HEK293 (cell line): ENCODE measurements at regions not wholly inside any gene's neighbourhood (a gene's known extent, or its start where the extent isn't known, plus 50 kb on each side); places are given as distances from the start of the nearest gene placed in this dataset.

Experiments used
- TRIM28 ChIP-seq: IDR thresholded peaks from 2 replicates; pipeline ENCODE4 v1.6.1; 2011; ENCODE audit warnings: low read length, control low read depth, borderline replicate concordance
- ZNF138 ChIP-seq: fragments of 450-650 bp; formaldehyde crosslinking; IDR thresholded peaks from 2 replicates; pipeline ENCODE4 v1.5.1; 2016; ENCODE audit warnings: missing biosample characterization, missing genetic modification characterization, borderline replicate concordance
- ZNF221 ChIP-seq: fragments of 450-650 bp; formaldehyde crosslinking; IDR thresholded peaks from 2 replicates; pipeline ENCODE4 v1.5.1; 2017; ENCODE audit warnings: missing biosample characterization, missing genetic modification characterization, borderline replicate concordance
- ZNF416 ChIP-seq: fragments of 450-650 bp; formaldehyde crosslinking; IDR thresholded peaks from 2 replicates; pipeline ENCODE4 v1.5.1; 2016; ENCODE audit warnings: missing biosample characterization, missing genetic modification characterization
- TF ChIP-seq, protein P1 (sequence below): fragments of 450-650 bp; formaldehyde crosslinking; IDR thresholded peaks from 2 replicates; pipeline ENCODE4 v1.5.1; 2016; ENCODE audit warnings: missing biosample characterization, missing genetic modification characterization
- TF ChIP-seq, protein P2 (sequence below): IDR thresholded peaks from 2 replicates; pipeline ENCODE4 v1.6.1; 2011; ENCODE audit warnings: mild to moderate bottlenecking, low read depth, low read length, borderline replicate concordance
- TF ChIP-seq, protein P3 (sequence below): fragments of 450-650 bp; formaldehyde crosslinking; IDR thresholded peaks from 2 replicates; pipeline ENCODE4 v1.5.1; 2016; ENCODE audit warnings: missing biosample characterization, missing genetic modification characterization, borderline replicate concordance
- TF ChIP-seq, protein P4 (sequence below): fragments of 450-650 bp; formaldehyde crosslinking; IDR thresholded peaks from 2 replicates; pipeline ENCODE4 v1.5.1; 2016; ENCODE audit warnings: missing biosample characterization, missing genetic modification characterization
- TF ChIP-seq, protein P5 (sequence below): fragments of 450-650 bp; formaldehyde crosslinking; IDR thresholded peaks from 2 replicates; pipeline ENCODE4 v1.5.1; 2016; ENCODE audit warnings: missing biosample characterization, missing genetic modification characterization

DNA sequence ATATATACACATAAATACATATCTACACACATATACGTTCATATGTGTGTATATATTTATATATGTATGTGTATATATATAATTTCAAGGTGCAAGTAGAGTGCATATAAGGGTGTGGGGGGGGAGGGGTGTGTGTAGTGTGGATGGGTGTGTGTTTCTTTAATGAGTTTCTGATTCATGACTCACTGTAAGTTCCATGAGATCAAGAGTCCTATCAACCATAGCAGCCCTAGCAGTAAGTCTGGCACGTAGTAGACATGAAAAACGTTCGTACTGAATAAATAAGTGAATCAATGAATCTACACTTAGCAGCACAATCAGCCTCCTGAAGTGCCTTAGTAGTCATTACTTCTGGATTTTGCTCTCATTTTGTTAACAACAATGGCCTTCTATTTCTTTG lies 61.9 kb upstream of the KRTAP11-1 start:
- TF ChIP-seq, protein P1, sequence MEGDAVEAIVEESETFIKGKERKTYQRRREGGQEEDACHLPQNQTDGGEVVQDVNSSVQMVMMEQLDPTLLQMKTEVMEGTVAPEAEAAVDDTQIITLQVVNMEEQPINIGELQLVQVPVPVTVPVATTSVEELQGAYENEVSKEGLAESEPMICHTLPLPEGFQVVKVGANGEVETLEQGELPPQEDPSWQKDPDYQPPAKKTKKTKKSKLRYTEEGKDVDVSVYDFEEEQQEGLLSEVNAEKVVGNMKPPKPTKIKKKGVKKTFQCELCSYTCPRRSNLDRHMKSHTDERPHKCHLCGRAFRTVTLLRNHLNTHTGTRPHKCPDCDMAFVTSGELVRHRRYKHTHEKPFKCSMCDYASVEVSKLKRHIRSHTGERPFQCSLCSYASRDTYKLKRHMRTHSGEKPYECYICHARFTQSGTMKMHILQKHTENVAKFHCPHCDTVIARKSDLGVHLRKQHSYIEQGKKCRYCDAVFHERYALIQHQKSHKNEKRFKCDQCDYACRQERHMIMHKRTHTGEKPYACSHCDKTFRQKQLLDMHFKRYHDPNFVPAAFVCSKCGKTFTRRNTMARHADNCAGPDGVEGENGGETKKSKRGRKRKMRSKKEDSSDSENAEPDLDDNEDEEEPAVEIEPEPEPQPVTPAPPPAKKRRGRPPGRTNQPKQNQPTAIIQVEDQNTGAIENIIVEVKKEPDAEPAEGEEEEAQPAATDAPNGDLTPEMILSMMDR (tag by site-specific recombination), result no peak
- TF ChIP-seq ZNF221 (tag by site-specific recombination) (no peak), TRIM28 (no peak), ZNF138 (tag by site-specific recombination) (no peak), ZNF416 (no peak)
- TF ChIP-seq, protein P2, sequence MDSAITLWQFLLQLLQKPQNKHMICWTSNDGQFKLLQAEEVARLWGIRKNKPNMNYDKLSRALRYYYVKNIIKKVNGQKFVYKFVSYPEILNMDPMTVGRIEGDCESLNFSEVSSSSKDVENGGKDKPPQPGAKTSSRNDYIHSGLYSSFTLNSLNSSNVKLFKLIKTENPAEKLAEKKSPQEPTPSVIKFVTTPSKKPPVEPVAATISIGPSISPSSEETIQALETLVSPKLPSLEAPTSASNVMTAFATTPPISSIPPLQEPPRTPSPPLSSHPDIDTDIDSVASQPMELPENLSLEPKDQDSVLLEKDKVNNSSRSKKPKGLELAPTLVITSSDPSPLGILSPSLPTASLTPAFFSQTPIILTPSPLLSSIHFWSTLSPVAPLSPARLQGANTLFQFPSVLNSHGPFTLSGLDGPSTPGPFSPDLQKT, result no peak
- TF ChIP-seq, protein P3, sequence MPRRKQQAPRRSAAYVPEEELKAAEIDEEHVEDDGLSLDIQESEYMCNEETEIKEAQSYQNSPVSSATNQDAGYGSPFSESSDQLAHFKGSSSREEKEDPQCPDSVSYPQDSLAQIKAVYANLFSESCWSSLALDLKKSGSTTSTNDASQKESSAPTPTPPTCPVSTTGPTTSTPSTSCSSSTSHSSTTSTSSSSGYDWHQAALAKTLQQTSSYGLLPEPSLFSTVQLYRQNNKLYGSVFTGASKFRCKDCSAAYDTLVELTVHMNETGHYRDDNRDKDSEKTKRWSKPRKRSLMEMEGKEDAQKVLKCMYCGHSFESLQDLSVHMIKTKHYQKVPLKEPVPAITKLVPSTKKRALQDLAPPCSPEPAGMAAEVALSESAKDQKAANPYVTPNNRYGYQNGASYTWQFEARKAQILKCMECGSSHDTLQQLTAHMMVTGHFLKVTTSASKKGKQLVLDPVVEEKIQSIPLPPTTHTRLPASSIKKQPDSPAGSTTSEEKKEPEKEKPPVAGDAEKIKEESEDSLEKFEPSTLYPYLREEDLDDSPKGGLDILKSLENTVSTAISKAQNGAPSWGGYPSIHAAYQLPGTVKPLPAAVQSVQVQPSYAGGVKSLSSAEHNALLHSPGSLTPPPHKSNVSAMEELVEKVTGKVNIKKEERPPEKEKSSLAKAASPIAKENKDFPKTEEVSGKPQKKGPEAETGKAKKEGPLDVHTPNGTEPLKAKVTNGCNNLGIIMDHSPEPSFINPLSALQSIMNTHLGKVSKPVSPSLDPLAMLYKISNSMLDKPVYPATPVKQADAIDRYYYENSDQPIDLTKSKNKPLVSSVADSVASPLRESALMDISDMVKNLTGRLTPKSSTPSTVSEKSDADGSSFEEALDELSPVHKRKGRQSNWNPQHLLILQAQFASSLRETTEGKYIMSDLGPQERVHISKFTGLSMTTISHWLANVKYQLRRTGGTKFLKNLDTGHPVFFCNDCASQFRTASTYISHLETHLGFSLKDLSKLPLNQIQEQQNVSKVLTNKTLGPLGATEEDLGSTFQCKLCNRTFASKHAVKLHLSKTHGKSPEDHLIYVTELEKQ, result no peak
- TF ChIP-seq, protein P4, sequence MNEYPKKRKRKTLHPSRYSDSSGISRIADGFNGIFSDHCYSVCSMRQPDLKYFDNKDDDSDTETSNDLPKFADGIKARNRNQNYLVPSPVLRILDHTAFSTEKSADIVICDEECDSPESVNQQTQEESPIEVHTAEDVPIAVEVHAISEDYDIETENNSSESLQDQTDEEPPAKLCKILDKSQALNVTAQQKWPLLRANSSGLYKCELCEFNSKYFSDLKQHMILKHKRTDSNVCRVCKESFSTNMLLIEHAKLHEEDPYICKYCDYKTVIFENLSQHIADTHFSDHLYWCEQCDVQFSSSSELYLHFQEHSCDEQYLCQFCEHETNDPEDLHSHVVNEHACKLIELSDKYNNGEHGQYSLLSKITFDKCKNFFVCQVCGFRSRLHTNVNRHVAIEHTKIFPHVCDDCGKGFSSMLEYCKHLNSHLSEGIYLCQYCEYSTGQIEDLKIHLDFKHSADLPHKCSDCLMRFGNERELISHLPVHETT (tag by site-specific recombination), result no peak
- TF ChIP-seq, protein P5, sequence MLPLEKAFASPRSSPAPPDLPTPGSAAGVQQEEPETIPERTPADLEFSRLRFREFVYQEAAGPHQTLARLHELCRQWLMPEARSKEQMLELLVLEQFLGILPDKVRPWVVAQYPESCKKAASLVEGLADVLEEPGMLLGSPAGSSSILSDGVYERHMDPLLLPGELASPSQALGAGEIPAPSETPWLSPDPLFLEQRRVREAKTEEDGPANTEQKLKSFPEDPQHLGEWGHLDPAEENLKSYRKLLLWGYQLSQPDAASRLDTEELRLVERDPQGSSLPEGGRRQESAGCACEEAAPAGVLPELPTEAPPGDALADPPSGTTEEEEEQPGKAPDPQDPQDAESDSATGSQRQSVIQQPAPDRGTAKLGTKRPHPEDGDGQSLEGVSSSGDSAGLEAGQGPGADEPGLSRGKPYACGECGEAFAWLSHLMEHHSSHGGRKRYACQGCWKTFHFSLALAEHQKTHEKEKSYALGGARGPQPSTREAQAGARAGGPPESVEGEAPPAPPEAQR (tag by site-specific recombination), result no peak
